ENCODE measurements at regions not wholly inside any gene's neighbourhood (a gene's known extent, or its start where the extent isn't known, plus 50 kb on each side); places are given as distances from the start of the nearest gene placed in this dataset.

DNA sequence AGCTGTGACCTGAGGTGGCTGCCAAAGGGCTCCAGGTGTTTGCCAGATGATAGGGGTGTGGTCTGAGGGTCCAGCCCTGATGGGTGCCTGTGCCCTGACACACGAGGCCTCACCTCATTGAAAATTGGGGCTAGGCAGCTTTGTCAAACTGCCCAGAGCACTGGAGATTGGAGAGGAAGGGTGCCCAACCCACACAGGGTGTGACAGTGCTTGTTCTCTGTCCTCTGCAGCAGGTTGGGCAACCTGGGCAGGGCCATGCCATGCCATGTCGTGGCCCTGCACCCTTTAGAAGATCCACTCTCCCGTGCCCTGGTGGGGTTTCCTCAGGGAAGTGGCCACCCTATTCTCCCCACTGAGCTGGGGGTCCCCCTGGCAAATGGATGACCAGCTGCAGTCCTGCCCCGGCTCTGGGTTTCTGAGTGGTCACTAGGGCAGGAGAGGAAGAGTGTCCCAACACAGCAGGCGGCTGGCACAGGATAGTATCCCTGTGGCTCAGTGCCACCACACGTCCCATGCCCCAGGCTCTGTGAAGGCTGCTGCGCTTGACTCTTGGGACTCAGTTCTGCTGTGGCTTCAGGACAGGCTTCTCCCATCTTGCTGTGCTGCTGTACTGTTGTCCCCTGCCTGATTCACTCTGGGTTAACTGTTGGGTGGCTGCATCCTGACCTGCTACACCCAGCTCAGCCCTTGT is 100.8 kb upstream of the PITX1 start:
- Mint-ChIP-seq H3K4me1 (peaks cover 0 to 2% of the 10 kb centered on the region in 2 experiments; a peak in 1 of 4 replicates), H3K9me3 (no peaks in the 10 kb centered on the region), H3K4me3 (no peak overlapping the region), H3K27ac (no peak overlapping the region), H3K36me3 (ENCODE audit: insufficient read depth in 1 of 3, low read depth in 3 of 3) (no peaks in the 10 kb centered on the region), H3K27me3 (ENCODE audit: low read depth) (peaks cover 37% of the 10 kb centered on the region)
- H2AFZ ChIP-seq (ENCODE audit: low read length): no peak overlapping the region
- no peak for DNase-seq
- no peak overlapping the region for H2BK120ac ChIP-seq (ENCODE audit: low read depth, low read length, poor library complexity, severe bottlenecking)
- no peak overlapping the region for H2BK5ac ChIP-seq (ENCODE audit: insufficient read length, low read length)
- H2AK5ac ChIP-seq (ENCODE audit: insufficient read length, low read length): no peak overlapping the region
- no peak overlapping the region for H4K8ac ChIP-seq (replicated peaks; ENCODE audit: insufficient read length, low read depth, low read length)
- H3K27me3 ChIP-seq (ENCODE audit: insufficient read depth, low read length): no peaks in the 10 kb centered on the region
- no peak overlapping the region for H2BK15ac ChIP-seq (ENCODE audit: low read depth, low read length)
- H2BK12ac ChIP-seq (ENCODE audit: insufficient read length, low read depth, low read length): no peak overlapping the region
- H3K9me3 ChIP-seq (ENCODE audit: control insufficient read depth, low read depth, low read length): no peaks in the 10 kb centered on the region
- no peak overlapping the region for H3K27ac ChIP-seq (ENCODE audit: insufficient read length, low read depth, low read length)
- H3K4me2 ChIP-seq (ENCODE audit: insufficient read depth, insufficient read length, low read length): no peak overlapping the region
- TF ChIP-seq, protein P1, sequence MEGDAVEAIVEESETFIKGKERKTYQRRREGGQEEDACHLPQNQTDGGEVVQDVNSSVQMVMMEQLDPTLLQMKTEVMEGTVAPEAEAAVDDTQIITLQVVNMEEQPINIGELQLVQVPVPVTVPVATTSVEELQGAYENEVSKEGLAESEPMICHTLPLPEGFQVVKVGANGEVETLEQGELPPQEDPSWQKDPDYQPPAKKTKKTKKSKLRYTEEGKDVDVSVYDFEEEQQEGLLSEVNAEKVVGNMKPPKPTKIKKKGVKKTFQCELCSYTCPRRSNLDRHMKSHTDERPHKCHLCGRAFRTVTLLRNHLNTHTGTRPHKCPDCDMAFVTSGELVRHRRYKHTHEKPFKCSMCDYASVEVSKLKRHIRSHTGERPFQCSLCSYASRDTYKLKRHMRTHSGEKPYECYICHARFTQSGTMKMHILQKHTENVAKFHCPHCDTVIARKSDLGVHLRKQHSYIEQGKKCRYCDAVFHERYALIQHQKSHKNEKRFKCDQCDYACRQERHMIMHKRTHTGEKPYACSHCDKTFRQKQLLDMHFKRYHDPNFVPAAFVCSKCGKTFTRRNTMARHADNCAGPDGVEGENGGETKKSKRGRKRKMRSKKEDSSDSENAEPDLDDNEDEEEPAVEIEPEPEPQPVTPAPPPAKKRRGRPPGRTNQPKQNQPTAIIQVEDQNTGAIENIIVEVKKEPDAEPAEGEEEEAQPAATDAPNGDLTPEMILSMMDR (conservative IDR thresholded peaks at IDR 0.05): no peak
- no peak overlapping the region; the same call in 1 of the 2 replicates for H3K14ac ChIP-seq (ENCODE audit: insufficient read depth, low read length)
- no peak overlapping the region for H3K56ac ChIP-seq (ENCODE audit: insufficient read length, low read depth, low read length)
- no peaks in the 10 kb centered on the region for H3K79me1 ChIP-seq (ENCODE audit: insufficient read depth, low read depth, low read length, poor library complexity, severe bottlenecking)
- no peak overlapping the region for H4K91ac ChIP-seq (ENCODE audit: insufficient read length, low read depth, low read length)
- WGBS (ENCODE audit: extremely low coverage, insufficient read length, low lambda C conversion rate): no CpG with 5 or more reads among the region's 7 CpGs
- no peak overlapping the region for H3K18ac ChIP-seq (ENCODE audit: insufficient read length, low read depth, low read length)
- no peak overlapping the region for H2BK20ac ChIP-seq (ENCODE audit: low read depth, low read length, poor library complexity, severe bottlenecking)
- no peak overlapping the region for H3K23ac ChIP-seq (ENCODE audit: insufficient read length, low read depth, low read length)
- no peak overlapping the region for H3T11ph ChIP-seq (ENCODE audit: low read length)
- no peak overlapping the region for H3K9ac ChIP-seq (ENCODE audit: extremely low read depth, insufficient read length, low read length)
- no peak overlapping the region for H4K5ac ChIP-seq (ENCODE audit: insufficient read length, low read depth, low read length)
- no peaks in the 10 kb centered on the region for H4K20me1 ChIP-seq (ENCODE audit: control insufficient read depth, insufficient read depth, insufficient read length)
- no peaks in the 10 kb centered on the region for H3K79me2 ChIP-seq (ENCODE audit: insufficient read depth, low read length)
- no peak overlapping the region for H3K4ac ChIP-seq (ENCODE audit: low read depth, low read length)
- H3K23me2 ChIP-seq (ENCODE audit: insufficient read length, low read depth, low read length, poor library complexity, severe bottlenecking): no peaks in the 10 kb centered on the region
- no peaks in the 10 kb centered on the region for H3K4me1 ChIP-seq (ENCODE audit: insufficient read depth, low read length)
